ENCODE measurements at regions not wholly inside any gene's neighbourhood (a gene's known extent, or its start where the extent isn't known, plus 50 kb on each side); places are given as distances from the start of the nearest gene placed in this dataset.
"Not testable (repeated sequence)": the region's sequence is repeated elsewhere in the genome, so short reads cannot be mapped to it uniquely, and the experiment has no call there.

DNA sequence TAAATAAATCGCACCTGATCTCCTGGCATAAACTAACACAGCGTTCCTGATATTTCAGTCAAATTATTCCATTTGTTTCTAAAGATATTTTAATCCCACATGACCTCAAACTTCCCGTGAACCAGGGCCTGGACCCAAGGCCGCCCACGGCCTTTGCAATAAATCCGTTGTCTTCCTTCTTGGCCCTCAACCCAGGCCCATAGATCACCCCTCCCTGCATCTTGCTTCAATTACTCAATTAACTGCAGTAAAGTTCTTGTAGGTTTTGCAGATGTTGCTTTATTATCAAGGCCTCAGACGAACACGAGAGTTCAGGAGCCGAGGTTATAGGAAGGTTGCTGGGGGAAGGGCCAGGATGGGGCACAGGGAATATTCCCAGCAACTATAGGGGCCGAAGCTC is 249.4 kb downstream of the RAB11FIP2 start:
- no peak for DNase-seq

DNA sequence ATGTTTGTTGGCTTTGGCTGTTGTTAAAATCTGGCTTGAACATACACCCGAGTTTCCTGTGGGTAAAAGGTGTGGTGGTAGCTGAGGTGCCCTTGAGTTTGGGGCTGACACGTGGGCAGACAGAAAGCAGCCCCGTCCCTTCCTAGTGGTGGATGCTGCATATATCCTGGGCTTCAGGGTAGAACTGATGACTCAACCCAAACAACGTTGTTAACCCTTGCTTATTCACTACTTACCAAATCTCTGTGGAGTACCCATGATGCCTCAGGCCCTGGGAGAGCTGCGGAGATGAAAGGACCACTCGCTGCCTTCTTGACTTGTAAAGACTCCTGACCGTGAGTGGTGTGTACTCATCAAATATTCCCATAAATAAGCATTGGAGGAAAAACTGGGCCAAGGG is 245.1 kb downstream of the RAB11FIP2 start:
- DNase-seq: no peak

DNA sequence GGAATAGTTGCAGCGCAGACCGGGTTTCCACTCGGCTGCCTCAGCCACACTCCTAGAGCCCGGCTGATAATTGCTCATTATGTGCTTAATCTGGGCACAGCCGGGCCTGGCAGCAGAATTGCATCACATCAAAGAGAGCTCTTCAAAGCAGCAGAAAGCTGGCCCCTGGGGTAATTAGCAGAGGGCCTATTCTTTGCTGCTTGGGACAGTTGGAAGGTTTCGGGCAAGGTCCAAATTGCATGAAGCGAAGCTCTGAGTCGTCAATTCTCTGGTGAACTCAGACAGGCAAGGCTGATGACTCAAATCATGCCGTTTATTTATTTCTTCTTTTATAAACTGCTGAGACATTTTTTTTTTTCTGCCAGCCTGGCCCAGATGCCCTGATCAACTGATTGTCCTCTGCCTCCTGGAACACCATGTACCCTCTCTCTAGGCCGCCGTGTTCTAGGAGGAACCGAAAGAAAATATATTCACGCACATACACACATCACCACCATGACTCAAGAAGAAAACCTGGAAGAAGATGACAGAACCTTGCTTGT is 242.2 kb downstream of the RAB11FIP2 start:
- no peak for DNase-seq

DNA sequence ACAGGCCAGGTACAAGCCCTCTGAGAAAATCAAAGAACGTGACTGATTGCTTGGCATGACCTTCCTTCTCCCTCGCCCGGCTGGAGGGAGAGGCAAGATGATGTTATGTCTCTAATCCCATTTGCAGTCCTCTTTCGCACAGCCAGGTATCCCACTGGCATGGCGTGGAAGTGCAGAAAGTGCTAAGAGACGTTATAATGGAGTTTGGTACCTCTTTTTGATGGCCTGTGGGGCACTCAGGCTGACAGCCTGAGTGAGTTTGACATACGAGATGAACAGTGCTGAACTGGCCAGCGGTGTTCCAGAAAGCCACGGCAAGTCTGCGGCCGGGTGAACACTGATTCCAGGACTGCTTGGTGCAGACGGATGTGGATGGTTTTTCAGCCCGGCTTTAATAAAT is 241.6 kb downstream of the RAB11FIP2 start:
- DNase-seq: no peak

DNA sequence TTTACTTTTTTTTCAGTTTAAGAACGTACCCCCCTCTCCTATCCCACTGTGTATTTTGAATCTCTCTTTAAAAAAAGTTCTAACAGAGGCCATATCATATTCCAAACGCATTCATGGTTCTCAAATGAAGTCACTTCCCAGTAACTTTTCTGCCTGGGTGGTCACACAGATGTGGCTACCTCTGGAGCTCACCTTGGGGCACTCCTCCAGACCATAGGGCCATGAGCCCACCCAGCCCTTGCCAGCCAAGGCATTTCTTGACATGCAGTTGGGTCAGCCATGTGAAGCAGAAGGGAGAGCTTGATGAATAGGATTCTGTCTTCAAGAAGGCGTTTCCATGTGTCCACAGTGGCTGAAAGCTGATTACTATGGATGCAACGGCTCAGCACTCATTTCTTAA is 239.3 kb downstream of the RAB11FIP2 start:
- DNase-seq: no peak

DNA sequence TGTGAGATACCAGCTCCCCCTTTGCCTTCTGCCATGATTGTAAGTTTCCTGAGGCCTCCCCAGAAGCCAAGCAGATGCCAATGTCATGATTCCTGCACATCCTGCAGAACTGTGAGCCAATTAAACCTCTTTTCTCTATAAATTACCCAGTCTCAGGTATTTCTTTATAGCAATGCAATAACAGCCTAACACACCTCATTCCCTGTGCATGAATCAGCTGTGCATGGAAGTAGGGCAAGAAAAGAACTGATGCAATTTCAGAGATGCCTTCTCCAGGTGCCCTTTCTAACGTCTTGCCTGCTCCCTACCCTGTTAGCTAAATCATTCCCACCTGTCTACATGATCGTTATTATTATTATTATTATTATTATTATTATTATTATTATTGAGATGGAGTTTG is 230.9 kb downstream of the RAB11FIP2 start:
- DNase-seq: not testable (repeated sequence)

DNA sequence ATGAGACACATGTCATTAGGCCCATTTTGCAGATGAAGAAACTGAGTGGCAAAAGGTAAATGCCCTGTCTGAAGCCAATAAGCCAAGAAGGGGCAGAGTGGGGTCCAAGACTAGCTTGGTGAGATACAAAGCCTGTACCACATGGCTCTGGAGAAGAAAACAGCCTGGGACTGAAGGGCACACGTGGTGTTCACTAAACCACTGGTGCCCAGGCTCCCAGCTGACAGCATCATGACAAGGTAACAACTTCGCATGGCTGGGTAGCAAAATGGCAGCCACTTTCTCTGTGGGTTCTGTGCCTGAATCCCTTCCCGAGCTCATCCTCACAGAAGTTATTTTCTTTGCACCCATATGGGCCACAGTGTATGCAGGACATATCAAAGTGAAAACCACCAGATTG is 229.6 kb downstream of the RAB11FIP2 start:
- DNase-seq: no peak

DNA sequence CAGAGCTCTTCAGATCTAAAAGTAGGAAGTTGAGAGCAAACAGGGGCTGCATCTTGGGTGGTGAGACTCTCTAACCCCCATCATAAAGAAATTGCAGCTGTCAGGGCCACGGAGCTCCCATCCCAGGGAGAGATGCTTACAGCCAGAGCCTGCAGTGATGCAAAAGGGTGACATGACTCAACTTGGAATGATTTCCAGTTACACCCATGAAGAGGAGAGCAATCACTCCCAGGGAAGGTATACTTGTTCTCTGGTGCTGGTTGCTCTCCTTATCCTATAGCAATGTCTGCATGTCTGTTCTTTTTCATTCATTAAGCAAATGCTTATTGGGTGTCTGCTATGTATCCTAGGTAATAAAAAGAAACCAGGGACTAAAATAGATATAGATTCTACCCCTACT is 228.0 kb downstream of the RAB11FIP2 start:
- no peak for DNase-seq

DNA sequence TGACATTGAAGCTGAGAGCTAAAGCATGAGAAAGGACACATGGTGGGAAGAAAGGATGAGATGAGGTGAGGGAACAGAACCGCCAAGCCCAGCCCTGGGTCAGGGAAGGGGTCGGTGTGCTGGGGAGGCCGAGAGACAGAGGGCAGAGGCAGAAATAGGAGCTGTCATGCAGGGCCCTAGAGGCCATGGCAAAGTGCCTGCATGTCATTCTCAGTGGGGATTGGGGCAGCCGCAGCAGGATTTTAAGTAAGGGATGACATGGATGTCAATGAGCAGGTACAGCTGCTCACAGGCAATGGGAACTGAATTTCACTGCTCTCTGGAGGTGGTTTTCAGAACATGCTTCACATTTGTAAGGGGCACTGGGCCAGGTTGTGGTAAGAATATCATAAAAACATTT is 227.4 kb downstream of the RAB11FIP2 start:
- no peak for DNase-seq

DNA sequence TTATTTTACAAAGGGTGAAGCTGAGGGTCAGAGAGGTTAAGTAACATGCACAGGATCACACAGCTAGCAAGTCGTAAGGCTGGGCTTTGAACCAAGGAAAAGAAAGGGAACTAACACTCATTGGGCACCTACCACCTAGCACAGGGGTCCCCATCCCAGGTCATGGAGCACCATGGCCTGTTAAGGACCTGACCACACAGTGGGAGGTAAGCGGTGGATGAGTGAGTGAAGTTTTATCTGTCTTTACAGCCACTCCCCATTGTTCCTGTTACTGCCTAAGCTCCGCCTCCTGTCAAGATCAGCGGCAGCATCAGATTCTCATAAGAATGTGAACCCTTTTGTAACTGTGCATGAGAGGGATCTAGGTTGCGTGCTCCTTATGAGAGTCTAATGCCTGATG is 222.8 kb downstream of the RAB11FIP2 start:
- DNase-seq: no peak

DNA sequence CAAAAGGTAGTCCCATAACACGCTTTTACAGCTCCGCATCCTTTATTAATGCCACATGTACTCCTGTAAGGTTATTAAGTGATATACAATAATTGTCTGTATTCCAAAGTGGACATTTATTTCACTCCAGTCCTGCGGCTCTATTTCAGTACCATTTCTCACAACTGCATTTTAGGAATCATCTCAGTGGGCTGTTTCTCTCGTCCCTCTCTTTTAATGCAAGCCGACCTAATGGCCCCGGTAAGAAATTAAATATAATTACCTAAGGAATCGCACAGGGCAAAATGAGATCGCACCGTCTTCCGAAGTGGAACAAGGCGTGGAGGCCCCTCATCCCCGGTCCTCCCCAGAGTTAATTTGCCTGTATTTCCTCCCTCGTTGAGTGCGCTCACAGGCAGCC is 216.5 kb downstream of the RAB11FIP2 start:
- no peak for DNase-seq

DNA sequence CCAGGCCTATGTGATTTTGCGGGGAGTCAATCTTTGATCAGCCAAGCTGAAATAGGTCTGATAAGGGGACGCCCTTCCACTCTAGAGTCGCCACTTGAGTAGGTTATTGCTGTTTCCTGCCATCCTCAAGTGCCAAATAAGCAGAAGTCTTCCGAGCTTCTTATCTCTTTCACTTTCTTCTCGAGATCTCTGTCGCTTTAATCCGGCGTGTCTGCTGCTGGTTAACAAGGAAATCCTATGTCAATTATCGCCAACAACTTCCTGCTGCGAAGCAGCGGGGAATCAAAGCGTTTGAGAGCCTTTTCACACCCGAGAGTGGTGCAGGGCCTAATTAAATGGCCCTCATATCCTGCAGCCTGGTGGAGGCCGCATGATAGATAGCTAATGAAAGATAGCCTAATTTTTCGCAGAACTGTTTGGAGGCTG is 215.9 kb downstream of the RAB11FIP2 start:
- peak; percentile 21 for DNase-seq

DNA sequence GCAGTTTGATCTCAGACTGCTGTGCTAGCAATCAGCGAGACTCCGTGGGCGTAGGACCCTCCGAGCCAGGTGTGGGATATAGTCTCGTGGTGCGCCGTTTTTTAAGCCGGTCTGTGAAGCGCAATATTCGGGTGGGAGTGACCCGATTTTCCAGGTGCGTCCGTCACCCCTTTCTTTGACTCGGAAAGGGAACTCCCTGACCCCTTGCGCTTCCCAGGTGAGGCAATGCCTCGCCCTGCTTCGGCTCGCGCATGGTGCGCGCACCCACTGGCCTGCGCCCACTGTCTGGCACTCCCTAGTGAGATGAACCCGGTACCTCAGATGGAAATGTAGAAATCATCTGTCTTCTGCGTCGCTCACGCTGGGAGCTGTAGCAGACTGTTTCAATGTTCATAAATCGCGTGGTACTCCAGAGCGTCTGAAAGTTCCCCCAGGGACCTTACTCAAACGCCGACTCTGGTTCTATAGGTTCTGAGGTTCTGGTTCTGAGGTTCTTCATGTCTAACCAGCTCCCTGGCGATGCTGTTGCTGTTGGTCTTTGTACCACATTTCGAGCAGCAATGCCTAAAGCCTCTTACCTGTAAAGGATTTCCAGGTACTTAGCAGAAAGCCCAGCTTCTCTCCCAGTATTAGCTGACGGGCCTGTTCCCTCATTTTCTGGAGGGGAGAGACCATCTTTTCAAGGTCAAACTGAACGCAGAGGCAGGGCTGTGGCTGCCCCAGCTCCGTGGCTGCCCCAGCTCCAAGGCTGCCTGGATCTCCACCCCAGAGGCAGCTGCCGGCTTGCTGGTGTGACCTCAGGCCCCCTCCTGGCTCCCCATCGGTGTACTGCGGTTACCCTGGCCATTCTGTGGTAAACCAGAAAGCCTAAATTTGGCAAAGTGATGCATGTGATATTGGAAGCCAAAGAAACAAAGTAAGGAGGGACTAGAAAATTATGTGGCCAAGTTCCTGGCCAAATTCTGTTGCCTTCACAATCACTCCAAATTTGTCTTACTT is 207.9 kb downstream of the RAB11FIP2 start:
- DNase-seq: not testable (repeated sequence)

DNA sequence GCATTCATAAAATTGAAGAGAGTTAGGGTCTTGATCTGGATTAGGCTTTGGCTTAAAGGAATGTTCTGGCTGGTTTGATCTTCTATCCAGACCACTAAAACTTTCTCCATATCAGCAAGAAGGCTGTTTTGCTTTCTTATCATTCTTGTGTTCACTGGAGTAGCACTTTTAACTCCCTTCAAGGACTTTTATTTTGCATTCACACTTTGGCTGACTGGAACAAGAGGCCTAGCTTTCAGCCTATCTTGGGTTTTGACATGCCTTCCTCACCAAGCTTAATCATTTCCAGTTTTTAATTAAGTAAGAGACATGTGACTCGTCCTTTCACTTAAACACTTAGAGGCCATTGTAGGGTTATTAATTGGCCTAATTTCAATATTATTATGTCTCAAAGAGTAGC is 190.3 kb downstream of the RAB11FIP2 start:
- not testable (repeated sequence) for DNase-seq

DNA sequence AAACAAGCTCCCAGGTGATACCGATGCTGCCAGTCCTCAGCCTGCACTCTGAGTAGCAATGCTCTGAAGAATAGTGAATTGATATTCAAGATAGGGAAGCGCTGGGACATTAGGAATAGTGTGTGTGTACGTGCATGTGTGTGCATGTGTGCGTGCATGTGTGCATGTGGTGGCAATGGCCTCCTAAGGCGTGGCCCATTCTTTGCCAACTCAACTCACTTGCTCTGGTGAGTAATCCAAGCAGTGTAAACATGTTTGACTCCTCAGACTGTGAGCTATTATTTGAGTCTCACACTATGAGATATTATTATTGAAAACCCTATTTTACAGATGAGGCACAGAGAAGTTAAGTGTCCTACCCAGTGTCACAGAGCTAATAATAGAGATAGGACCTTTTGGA is 186.6 kb downstream of the RAB11FIP2 start:
- DNase-seq: no peak

DNA sequence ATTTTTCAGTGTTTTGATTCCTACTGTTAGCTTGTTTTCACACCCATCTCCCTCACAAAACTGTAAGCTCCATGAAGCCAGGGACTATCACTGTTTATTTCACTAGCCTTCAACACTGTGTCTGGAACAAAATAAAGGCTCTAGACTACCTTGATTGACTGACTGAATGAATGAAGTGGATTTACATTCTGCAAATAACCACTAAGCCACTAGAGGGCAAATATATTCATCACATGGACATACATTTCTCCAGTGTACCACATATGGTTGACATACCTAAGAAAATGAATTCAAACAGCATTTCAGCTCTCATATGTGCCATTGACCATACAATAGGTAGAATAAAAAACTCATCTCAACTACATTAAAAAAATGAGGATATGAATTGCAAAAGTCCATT is 185.9 kb downstream of the RAB11FIP2 start:
- no peak for DNase-seq

DNA sequence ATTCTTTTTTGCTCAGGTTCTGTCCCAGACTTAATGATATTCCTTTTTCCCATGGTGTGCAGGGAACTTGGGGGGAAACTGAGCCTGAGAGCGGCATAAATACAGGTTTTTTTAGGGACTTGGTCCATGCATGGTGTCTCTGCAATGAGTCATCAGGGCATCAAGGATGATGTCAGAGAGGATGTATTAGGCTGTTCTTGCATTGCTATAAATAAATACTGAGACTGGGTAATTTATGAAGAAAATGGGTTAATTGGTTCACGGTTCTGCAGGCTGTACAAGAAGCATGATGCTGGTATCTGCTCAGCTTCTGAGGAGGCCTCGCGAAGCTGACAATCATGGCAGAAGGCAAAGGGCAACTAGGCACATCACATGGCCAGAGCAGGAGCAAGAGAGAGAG is 185.4 kb downstream of the RAB11FIP2 start:
- DNase-seq: no peak

DNA sequence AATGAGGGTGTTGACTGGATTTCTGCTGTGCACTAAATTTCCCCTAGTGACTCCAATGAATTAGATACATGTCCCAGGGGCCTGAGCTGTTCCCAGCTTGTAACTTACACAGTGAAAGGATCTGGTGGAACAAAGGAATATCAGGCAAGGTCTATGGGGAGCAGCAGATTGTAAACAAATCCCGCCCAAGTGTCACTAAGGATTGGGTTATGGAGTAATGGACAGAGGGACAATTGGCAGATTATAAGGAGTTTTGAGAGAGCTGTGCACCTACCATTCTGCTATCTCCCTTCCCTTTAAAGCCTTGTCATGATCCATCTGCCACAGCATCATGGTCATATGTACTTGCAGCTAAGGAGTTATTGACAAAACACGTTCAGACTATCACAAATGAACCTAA is 183.0 kb downstream of the RAB11FIP2 start:
- no peak for DNase-seq

DNA sequence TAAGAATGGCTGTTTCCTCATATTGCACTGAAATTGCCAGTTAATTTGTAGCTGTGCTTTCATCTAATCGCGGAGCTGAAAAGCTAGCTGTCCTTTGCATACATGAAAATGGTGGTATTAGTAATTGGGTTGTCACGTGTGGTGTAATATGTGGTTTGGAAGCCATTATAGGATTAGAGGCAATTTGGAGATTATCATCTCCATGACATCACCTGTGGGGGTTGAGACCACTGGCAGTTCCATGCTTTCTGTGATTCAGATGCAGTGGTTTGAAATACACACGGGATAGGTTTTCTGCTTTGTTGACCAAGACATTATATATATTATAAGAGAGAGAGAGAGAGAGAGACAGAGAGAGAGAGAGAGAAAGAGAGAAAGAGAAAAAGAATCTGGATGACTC is 180.8 kb downstream of the RAB11FIP2 start:
- no peak for DNase-seq

DNA sequence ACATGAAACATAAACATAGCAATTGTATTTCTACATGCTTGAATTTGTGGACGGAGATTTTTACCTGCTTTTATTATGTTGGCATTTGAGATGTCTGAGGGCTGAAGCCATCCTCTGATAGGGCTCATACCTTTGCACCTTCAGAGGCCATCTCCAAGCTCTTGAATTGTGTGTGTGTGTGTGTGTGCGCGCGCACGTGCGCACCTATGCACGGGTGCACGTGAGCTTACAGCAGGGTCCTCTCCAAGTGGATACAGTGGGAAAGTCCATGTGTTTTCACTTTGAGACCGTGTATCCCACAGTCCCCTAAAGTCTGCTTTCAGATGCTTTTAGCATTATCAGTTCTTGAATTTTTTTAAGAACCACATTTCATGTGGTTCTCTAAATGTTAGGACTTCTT is 178.6 kb downstream of the RAB11FIP2 start:
- DNase-seq: no peak

DNA sequence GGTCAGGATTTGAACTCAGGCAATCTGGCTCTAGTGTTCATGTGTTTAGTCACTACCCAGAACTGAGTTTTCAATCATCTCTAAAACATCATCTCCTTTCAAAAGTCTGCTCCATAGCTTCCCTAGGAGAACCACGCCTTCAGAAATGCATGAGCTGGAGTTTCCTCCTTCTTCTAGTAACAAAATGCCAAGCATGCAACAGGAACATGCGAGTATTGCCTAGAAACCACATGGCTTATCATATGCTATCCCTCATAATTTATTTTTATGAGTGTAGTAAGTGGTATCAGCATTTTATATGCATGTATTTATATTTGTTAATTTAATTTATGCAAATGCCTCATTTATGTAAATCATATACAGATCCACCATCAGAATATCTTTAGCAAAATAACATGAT is 170.9 kb downstream of the RAB11FIP2 start:
- no peak for DNase-seq

DNA sequence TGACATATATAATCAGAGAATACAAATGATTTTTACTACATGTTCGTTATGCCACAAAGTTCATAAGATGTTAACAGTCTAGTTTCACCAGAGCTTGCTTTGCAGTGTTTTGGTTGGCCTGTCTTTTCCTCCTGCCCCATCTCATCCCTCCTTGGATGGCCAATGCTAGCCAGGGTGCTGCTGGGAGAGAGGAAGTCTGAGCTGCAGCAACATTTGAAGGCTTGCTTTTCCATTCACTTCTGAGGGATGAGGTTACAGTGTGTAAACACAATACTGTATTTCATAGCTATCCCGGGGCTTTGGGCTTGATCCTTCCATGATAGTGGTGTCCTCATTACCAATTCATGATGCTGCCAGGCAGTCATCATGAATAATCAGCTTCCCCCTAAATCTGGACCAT is 170.5 kb downstream of the RAB11FIP2 start:
- no peak for DNase-seq

DNA sequence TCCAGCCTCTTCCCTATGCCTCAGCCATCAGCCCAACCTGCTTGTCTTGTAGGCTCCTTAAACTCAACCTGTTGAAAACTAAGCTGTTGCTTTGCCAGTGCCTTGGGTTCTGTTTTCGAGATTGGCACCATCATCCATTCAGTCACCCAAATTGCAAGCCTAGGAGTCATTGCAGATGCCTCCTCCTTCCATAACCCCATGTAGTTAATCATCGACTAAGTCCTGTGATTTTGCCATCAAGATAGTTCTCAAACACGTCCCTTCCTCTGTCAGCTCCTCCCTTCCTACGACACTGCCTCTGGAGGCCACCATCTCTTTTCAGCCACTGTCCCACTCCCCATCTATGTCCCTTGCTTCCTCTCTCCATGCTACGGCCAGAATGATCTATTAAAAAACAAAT is 168.1 kb downstream of the RAB11FIP2 start:
- DNase-seq: no peak

DNA sequence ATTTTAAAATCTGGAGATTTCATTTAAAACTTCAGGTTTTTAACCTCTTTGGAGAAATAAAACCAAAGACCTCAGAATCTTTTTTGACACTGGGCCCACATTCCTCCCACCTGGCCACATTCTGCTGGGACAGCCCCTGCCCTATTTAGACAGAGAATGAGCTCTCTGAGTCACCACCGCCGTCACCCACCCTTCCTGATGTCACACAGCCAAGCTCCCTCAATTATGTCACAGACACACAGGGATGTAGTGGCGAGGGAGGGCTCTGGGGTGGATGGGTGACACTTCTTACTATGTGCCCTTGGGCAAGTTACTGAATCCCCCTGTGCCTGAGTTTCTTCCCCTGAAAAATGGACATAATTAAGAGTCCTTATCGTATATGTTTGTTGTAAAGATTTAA is 162.6 kb downstream of the RAB11FIP2 start:
- DNase-seq: peak; percentile 16

DNA sequence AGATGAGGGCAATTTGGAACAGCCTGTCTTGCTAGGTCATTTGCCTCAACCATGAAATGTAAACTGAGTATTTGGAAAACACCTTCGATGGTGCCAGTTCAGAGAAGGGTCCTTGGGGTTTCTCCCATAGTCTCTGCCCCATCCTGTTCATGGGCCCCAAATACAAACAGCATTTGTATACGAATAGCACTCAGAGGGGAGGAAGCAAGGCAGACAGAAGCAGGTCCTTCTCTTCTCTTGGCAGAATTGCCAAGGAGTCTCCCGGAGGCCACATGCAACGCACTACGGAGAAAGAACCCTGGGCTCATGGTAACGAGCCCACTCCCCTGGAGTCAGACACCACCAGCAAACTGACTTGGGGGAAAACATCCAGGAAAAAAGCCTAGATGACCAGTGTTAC is 162.1 kb downstream of the RAB11FIP2 start:
- no peak for DNase-seq
